SK-N-MC (cell line): ENCODE measurements at regions not wholly inside any gene's neighbourhood (a gene's known extent, or its start where the extent isn't known, plus 50 kb on each side); places are given as distances from the start of the nearest gene placed in this dataset.

Source experiments
- DNase-seq: peaks from one replicate; pipeline ENCODE4 v3.0.0-alpha.2; 2011; ENCODE audit warnings: low read depth, low spot score
- H3K27ac ChIP-seq: fragments of 200-600 bp; sonication (generic); 2 replicates; pipeline ENCODE4 v1.5.1; 2016; ENCODE audit warnings: mixed run types
- H3K36me3 ChIP-seq: fragments of 200-600 bp; sonication (generic); 2 replicates; pipeline ENCODE4 v1.6.1; 2017; ENCODE audit warnings: antibody characterized with exemption, low read length, mixed read lengths; ENCODE audit not compliant: insufficient read depth
- H3K4me3 ChIP-seq: fragments of 200-600 bp; sonication (generic); 2 replicates; pipeline ENCODE4 v1.5.1; 2016
- H3K9ac ChIP-seq: fragments of 200-600 bp; sonication (generic); 2 replicates; pipeline ENCODE4 v1.8.0; 2017; ENCODE audit warnings: mixed run types, mixed read lengths; ENCODE audit not compliant: insufficient read length
- H3K9me3 ChIP-seq: fragments of 200-600 bp; sonication (generic); 2 replicates; pipeline ENCODE4 v1.6.1; 2017; ENCODE audit warnings: low read depth, mild to moderate bottlenecking, antibody characterized with exemption, low read length, moderate library complexity, mixed read lengths
- EZH2 ChIP-seq: fragments of 200-600 bp; sonication (generic); IDR thresholded peaks from one replicate; pipeline ENCODE4 v1.6.1; 2017; ENCODE audit warnings: antibody characterized with exemption
- FOXP2 ChIP-seq: optimal IDR thresholded peaks from 2 replicates; pipeline ENCODE3; 2011; ENCODE audit warnings: mild to moderate bottlenecking, moderate library complexity; ENCODE audit not compliant: insufficient read depth; ENCODE audit errors: extremely low read length, control extremely low read depth
- POLR2AphosphoS5 ChIP-seq: IDR thresholded peaks from 2 replicates; pipeline ENCODE4 v1.6.1; 2012; ENCODE audit warnings: mild to moderate bottlenecking, low read depth, low read length, borderline replicate concordance

DNA sequence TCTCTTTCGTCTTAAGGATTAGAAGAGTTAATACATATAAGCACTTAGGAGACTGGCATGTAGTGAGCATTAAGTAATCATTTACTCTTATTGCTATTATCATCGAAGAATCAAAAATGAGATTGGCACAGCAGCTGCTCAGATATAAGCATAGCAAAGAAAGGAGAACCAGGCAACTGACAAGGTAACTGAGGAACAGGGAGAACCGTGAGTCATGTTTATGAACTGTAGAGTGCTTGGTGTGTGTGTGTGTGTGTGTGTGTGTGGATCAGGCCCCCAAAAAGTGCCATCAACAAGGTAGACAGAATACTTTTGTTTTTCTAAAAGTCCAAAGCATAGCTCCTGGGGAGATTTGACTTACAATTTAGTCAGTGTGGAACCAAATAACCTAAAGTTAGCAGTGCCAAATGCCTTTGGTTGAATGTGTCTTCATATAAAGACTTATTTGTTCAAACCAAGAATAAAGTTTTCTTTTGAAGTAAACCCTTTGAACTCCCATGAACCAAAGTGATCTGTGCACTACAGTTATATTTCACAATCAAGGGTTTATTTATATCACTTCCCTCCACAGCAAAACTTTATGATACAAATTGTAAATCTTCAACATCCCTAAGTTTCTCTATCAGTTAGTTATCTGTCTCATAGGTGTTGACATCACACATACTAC is 660.6 kb downstream of the NYAP2 start:
- DNase-seq: no peak
- no peak overlapping the region for H3K27ac ChIP-seq
- H3K4me3 ChIP-seq: no peak overlapping the region
- no peaks in the 10 kb centered on the region for H3K36me3 ChIP-seq
- no peak overlapping the region for H3K9ac ChIP-seq
- TF ChIP-seq POLR2AphosphoS5: no peak
- TF ChIP-seq FOXP2: no peak
- TF ChIP-seq EZH2: no peak
- H3K9me3 ChIP-seq: no peaks in the 10 kb centered on the region

- no peak for TF ChIP-seq EZH2
- H3K36me3 ChIP-seq: no peaks in the 10 kb centered on the region
- H3K9me3 ChIP-seq: no peaks in the 10 kb centered on the region
- H3K27ac ChIP-seq: no peak overlapping the region
- H3K4me3 ChIP-seq: no peak overlapping the region
- DNase-seq: no peak
- no peak overlapping the region for H3K9ac ChIP-seq
Observed at GRCh38 chr2:226057914-226058313, 658.4 kb downstream of the NYAP2 start.

- Histone ChIP-seq H3K9ac (no peak overlapping the region), H3K36me3 (no peaks in the 10 kb centered on the region), H3K4me3 (no peak overlapping the region), H3K27ac (no peak overlapping the region), H3K9me3 (no peaks in the 10 kb centered on the region)
- DNase-seq: no peak
- no peak for TF ChIP-seq POLR2AphosphoS5
- TF ChIP-seq EZH2: no peak
- no peak for TF ChIP-seq FOXP2
Observed at GRCh38 chr2:226057365-226057764, 657.9 kb downstream of the NYAP2 start.

- DNase-seq: no peak
- Histone ChIP-seq H3K4me3 (no peak overlapping the region), H3K27ac (no peak overlapping the region), H3K36me3 (no peaks in the 10 kb centered on the region), H3K9me3 (no peaks in the 10 kb centered on the region), H3K9ac (no peak overlapping the region)
- no peak for TF ChIP-seq POLR2AphosphoS5
- TF ChIP-seq FOXP2: no peak
- no peak for TF ChIP-seq EZH2
Observed at GRCh38 chr2:226052772-226053416, 653.4 kb downstream of the NYAP2 start.

DNA sequence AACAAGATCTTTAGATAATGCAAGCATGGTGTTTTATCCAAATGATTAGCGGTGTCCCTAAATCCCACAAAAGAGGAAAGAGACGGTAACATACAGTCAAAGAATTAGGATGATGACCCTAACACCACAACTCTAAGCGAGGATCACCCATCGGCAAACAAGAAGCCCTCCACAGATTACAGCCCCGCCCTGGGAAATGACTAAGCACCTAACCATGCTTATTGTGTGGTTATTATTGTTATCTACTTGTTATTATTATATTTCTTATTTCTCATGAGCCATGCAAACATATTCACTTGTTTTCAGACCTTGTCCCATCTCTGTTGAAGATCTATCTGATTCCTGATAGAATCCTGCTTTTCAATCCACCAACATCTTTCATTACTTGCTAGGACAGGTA is 651.3 kb downstream of the NYAP2 start:
- no peak overlapping the region for H3K9ac ChIP-seq
- DNase-seq: no peak
- H3K9me3 ChIP-seq: no peaks in the 10 kb centered on the region
- H3K36me3 ChIP-seq: no peaks in the 10 kb centered on the region
- H3K27ac ChIP-seq: no peak overlapping the region
- TF ChIP-seq EZH2 (no peak), FOXP2 (no peak), POLR2AphosphoS5 (no peak)
- no peak overlapping the region for H3K4me3 ChIP-seq

- H3K9me3 ChIP-seq: no peaks in the 10 kb centered on the region
- H3K4me3 ChIP-seq: no peak overlapping the region
- no peak overlapping the region for H3K9ac ChIP-seq
- H3K36me3 ChIP-seq: no peaks in the 10 kb centered on the region
- peak; percentile 6 for DNase-seq
- H3K27ac ChIP-seq: no peak overlapping the region
- TF ChIP-seq FOXP2 (no peak), EZH2 (no peak), POLR2AphosphoS5 (no peak)
Observed at GRCh38 chr2:226048611-226049010, 649.1 kb downstream of the NYAP2 start.

GRCh38 chr2:226045080-226045479 is 645.6 kb downstream of the NYAP2 start:
- Histone ChIP-seq H3K36me3 (no peaks in the 10 kb centered on the region), H3K27ac (no peak overlapping the region), H3K9ac (no peak overlapping the region), H3K4me3 (no peak overlapping the region), H3K9me3 (no peaks in the 10 kb centered on the region)
- no peak for DNase-seq
- TF ChIP-seq EZH2 (no peak), POLR2AphosphoS5 (no peak), FOXP2 (no peak)

GRCh38 chr2:226040344-226040900 is 640.9 kb downstream of the NYAP2 start:
- Histone ChIP-seq H3K4me3 (no peak overlapping the region), H3K36me3 (no peaks in the 10 kb centered on the region), H3K27ac (no peak overlapping the region), H3K9ac (no peak overlapping the region), H3K9me3 (no peaks in the 10 kb centered on the region)
- DNase-seq: no peak
- TF ChIP-seq POLR2AphosphoS5 (no peak), EZH2 (no peak), FOXP2 (no peak)
